Aorta (tissue), 5 donors: ENCODE measurements at regions not wholly inside any gene's neighbourhood (a gene's known extent, or its start where the extent isn't known, plus 50 kb on each side); places are given as distances from the start of the nearest gene placed in this dataset.
"Not testable (repeated sequence)": the region's sequence is repeated elsewhere in the genome, so short reads cannot be mapped to it uniquely, and the experiment has no call there.

ENCODE experiments used
- ATAC-seq: fragments of 200-7000 bp; cut with Tn5 transposase; one replicate; pipeline ENCODE4 v1.9.1; 2022; ENCODE audit warnings: moderate library complexity; ENCODE audit not compliant: low FRiP score
- DNase-seq, 2 donors: peaks; one replicate each; pipeline ENCODE4 v3.0.0-alpha.2; 2020
- H3K27ac ChIP-seq, 2 donors: one replicate each; pipeline ENCODE4 v1.5.1; 2013; ENCODE audit warnings: low read length in 2 of 2, mild to moderate bottlenecking in 2 of 2, moderate library complexity in 2 of 2, control low read depth in 1 of 2, inconsistent platforms in 1 of 2, low read depth in 1 of 2
- H3K27me3 ChIP-seq, 2 donors: one replicate each; pipeline ENCODE4 v1.6.1; 2013; ENCODE audit warnings: control low read depth in 1 of 2, low read length in 1 of 2, mild to moderate bottlenecking in 1 of 2, moderate library complexity in 1 of 2; ENCODE audit not compliant: insufficient read depth in 2 of 2, control insufficient read depth in 1 of 2
- H3K36me3 ChIP-seq, 2 donors: one replicate each; pipeline ENCODE4 v1.6.1; 2013; ENCODE audit warnings: control low read depth in 1 of 2, low read length in 1 of 2, mild to moderate bottlenecking in 1 of 2; ENCODE audit not compliant: insufficient read depth in 2 of 2, control insufficient read depth in 1 of 2
- H3K4me1 ChIP-seq, 2 donors: one replicate each; pipeline ENCODE4 v1.6.1; 2013; ENCODE audit warnings: low read length in 2 of 2, control low read depth in 1 of 2, mild to moderate bottlenecking in 1 of 2, moderate library complexity in 1 of 2; ENCODE audit not compliant: insufficient read depth in 2 of 2, control insufficient read depth in 1 of 2
- H3K4me3 ChIP-seq, 2 donors: one replicate each; pipeline ENCODE4 v1.5.1; 2013; ENCODE audit warnings: low read length in 2 of 2, control low read depth in 1 of 2, mild to moderate bottlenecking in 1 of 2
- H3K9me3 ChIP-seq: one replicate; pipeline ENCODE4 v1.6.1; 2013; ENCODE audit warnings: mild to moderate bottlenecking, low read length; ENCODE audit not compliant: control insufficient read depth
- WGBS, 2 donors: extraction: QIAGEN DNeasy Blood & Tissue Kit; methylation state at CpG; one replicate each; pipeline ENCODE4 v1.1.7; 2013; 5-methylcytosine and 5-hydroxymethylcytosine counted together
- intact Hi-C, 2 donors: fragments of 100-400 bp; cut with DNase I; formaldehyde crosslinking; loops; one replicate each; pipeline versions ENCODE4 v1.14.2 to v1.15.0; 2022
- donor health status: healthy with polysubstance abuse.
- donor health status: Bipolar disorder and iron deficiency.
- donor health status: DM: no; HTN: no; CAD: no.
- donor health status: DM: no; HTN: no; CAD: no.
- donor health status: DM: yes; HTN: yes; CAD: no.

DNA sequence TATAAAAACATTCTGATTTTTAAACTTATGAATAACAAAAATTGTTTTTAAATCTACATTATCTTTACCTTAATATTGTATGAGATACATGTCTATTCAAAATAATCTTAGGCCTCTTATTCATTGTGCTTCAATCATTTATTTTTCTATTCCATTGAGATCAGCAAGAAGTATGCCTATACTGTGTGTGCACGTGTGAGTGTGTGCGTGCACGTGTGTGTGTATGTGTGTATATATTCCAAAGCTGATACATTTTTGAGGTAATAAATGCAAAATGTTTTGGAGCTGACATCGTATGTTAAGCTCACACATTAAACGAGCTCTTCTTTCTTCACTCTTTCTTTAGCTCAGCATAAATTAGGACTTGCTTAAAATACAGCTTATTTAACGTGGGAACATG, 1701.2 kb upstream of the PCDH10 start:
- no peaks in the 10 kb centered on the region for H3K36me3 ChIP-seq
- no peaks in the 10 kb centered on the region for H3K9me3 ChIP-seq
- ATAC-seq: no peak
- DNase-seq: no peak
- H3K27me3 ChIP-seq: no peaks in the 10 kb centered on the region
- WGBS, 2 donors: 62 to 69% methylated on average over 6 of the region's 6 CpGs
- no peaks in the 10 kb centered on the region for H3K4me1 ChIP-seq
- intact Hi-C loops: no loop called here
- H3K4me3 ChIP-seq: no peak overlapping the region
- no peak overlapping the region for H3K27ac ChIP-seq

DNA sequence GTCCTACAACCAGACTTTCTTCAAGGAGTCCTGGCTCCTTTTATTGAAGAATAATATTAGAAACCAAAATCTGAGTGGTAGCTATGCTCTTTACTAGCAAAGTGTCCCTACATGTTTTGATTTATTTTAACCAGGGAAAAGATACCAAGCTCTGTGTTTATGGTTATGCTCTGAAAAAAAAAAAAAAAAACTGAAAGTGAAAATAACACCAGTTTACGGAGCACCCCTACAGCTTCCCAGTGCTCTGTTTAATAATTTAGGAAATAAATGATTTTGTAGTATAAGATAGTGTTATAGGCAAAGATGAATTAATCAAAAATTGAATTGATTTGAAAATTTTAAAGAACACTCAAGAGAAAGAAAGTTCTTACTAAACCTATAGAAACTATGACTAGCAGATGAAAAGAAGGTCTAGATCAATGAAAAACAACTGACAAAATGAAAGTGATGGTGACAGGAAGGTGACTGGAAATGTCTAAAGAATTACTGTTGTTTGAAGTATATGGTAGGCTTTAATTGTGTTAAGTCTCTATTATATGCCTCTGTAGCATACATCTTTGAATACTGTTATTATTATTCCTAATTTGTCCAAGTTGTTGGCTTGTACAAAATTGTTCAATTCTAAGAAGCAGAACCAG, 1698.4 kb upstream of the PCDH10 start:
- DNase-seq (no peak), ATAC-seq (no peak)
- no peaks in the 10 kb centered on the region for H3K9me3 ChIP-seq
- H3K4me1 ChIP-seq: no peaks in the 10 kb centered on the region
- intact Hi-C loops: no loop called here
- 85 to 94% methylated on average over 1 of the region's 1 CpG for WGBS, 2 donors
- no peak overlapping the region for H3K4me3 ChIP-seq
- no peak overlapping the region for H3K27ac ChIP-seq
- H3K36me3 ChIP-seq: no peaks in the 10 kb centered on the region
- no peaks in the 10 kb centered on the region for H3K27me3 ChIP-seq

DNA sequence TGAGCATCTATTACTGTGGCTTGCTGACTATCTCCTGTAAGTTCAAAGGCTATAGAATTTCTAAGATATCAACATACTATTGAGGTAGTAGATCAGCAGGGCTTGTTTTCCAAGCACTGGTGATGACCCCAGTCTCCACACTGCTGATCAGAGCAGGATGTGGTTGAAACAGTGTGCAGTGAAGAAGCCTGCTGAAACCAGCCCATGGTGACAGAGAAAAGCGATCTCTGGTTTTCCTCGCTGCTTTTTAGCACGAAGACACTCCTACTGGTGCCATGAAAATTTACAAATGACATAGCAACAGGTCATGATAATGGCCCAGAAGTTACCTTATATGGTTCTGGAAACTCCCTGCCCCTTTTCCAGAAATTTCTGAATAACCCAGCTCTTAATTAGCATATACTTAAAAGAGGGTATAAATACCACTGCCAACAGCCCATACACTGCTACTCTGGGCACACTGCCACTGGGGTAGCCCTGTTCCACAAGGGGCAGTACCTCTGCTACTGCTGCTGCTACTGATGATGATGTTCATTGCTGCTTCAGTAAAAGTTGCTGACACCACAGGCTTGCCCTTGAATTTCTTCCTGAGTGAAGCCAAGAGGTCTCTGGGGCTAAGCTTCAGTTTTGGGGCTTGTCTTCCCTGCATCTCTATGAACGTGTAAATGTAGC, 1689.5 kb upstream of the PCDH10 start:
- ATAC-seq: no peak
- WGBS, 2 donors: 71 to 74% methylated on average over 4 of the region's 4 CpGs
- no peak for DNase-seq
- Histone ChIP-seq H3K9me3 (no peaks in the 10 kb centered on the region), H3K36me3 (no peaks in the 10 kb centered on the region), H3K4me1 (no peaks in the 10 kb centered on the region), H3K27me3 (no peaks in the 10 kb centered on the region), H3K27ac (no peak overlapping the region), H3K4me3 (no peak overlapping the region)
- intact Hi-C loops: no loop called here

DNA sequence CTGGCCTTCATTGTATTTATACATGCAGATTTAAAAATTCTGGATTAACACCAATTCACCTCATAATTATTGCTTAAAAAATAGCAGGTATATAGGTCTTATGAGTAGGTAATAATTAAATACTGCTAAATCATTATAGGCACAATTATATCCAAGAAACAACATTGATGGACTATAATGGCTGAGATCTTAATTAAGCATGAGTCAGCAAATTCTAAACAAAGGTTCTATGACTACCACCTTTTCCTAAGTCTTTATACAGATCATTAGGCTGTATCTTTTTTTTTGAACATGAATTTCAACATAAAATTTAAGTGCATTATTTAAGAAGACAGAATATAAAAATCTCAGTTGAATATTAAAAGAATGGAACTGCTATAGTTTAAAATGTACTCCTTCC, 1678.7 kb upstream of the PCDH10 start:
- ATAC-seq (no peak), DNase-seq (no peak)
- Histone ChIP-seq H3K27ac (no peak overlapping the region), H3K4me3 (no peak overlapping the region), H3K36me3 (no peaks in the 10 kb centered on the region), H3K4me1 (no peaks in the 10 kb centered on the region), H3K27me3 (no peaks in the 10 kb centered on the region), H3K9me3 (no peaks in the 10 kb centered on the region)
- intact Hi-C loops: no loop called here

DNA sequence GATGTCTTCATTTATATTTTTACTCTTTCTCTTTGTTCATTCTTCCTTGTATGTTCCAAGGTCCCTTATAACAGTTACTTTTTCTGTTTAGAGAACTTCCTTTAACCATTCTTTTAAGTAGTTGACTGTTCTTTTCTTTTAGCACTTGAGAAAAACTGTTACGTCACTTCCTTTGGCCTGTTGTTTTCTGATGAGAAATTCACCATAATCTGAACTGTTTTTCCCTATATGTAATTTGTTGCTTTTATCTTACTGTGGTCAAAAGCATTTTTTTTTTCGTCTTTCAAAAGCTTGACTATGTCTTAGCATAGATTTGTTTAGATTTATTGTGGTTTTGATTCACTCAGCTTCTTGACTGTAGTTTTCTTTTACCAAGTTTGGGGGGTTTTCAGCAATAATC, 1660.3 kb upstream of the PCDH10 start:
- 44 to 46% methylated on average over 2 of the region's 2 CpGs for WGBS, 2 donors
- H3K9me3 ChIP-seq: no peaks in the 10 kb centered on the region
- H3K27ac ChIP-seq: no peak overlapping the region
- H3K4me3 ChIP-seq: no peak overlapping the region
- no peaks in the 10 kb centered on the region for H3K27me3 ChIP-seq
- DNase-seq (no peak), ATAC-seq (no peak)
- intact Hi-C loops: no loop called here
- H3K36me3 ChIP-seq: no peaks in the 10 kb centered on the region
- no peaks in the 10 kb centered on the region for H3K4me1 ChIP-seq

DNA sequence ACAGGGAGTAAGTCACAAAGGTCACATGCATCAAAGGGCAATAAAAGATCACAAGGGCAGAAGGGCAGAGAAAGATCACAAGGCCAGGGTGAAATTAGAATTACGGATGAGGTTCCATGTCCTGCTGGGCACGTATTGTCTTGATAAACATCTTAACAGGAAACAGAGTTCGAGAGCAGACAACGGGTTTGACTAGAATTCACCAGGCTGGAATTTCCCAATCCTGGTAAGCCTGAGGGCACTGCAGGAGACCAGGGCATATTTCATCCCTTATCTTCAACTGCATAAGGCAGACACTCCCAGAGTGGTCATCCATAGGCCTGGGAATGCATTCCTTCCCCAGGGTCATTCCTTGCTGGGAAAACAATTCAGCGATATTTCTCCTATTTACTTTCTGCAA, 1652.9 kb upstream of the PCDH10 start:
- ATAC-seq, H3K27me3 ChIP-seq, H3K4me1 ChIP-seq, H3K36me3 ChIP-seq, H3K27ac ChIP-seq, DNase-seq, intact Hi-C loops, H3K4me3 ChIP-seq, H3K9me3 ChIP-seq: not testable (repeated sequence)
- 26 to 34% methylated on average over 5 of the region's 5 CpGs for WGBS, 2 donors

DNA sequence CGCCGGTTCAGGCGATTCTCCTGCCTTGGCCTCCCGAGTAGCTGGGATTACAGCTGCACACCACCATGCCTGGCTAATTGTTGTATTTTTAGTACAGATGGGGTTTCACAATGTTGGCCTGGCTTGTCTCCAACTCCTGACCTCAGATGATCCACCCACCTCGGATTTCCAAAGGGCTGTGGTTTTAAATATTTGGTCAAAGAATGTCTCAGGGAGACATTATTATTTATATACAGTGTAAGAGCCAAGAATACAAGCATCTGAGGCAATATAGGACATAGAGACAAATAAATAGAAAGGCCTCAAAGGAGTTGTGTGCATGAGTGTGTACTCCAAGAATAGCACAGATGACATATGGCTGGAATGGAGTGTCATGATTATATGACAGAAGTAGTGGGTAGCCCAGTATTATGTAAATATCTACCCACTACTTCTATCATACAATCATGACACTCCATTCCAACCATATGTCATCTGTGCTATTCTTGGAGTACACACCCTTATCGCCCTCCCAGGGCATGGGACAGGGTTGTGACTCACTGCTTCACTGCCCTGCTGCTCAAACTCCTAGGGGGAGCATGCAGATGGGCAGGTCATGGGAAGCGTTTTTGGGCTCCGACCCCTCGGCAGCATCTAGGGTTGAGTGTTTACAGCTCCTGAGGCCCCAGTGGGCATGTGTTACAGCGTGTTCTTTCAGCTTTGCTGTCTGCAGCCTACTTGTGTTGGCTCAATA, 1649.8 kb upstream of the PCDH10 start:
- Histone ChIP-seq H3K36me3 (no peaks in the 10 kb centered on the region), H3K27ac (no peak overlapping the region), H3K27me3 (no peaks in the 10 kb centered on the region), H3K4me3 (no peak overlapping the region), H3K4me1 (no peaks in the 10 kb centered on the region), H3K9me3 (no peaks in the 10 kb centered on the region)
- no peak for ATAC-seq
- intact Hi-C loops: no loop called here
- WGBS, 2 donors: 38 to 46% methylated on average over 10 of the region's 10 CpGs
- no peak for DNase-seq

DNA sequence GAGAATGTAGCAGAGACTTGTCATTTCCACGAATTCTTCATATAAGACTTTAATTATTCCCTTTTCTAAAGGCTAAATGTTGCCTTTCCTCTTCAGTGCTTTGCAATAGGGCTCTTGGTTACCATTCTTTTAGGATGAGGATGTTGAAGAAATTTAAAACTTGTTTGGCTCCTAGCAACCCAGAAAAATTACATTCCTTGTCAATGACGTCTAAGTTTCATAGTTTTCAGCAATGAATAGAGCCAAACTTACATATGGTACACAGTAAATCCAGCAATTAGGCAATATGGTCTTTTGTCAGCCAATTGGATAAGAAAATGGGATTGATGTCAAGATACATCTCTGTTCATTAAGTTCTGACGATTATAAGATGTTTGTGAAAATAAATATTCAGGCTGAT, 1639.6 kb upstream of the PCDH10 start:
- Histone ChIP-seq H3K9me3 (no peaks in the 10 kb centered on the region), H3K36me3 (no peaks in the 10 kb centered on the region), H3K4me1 (no peaks in the 10 kb centered on the region), H3K27me3 (no peaks in the 10 kb centered on the region), H3K27ac (no peak overlapping the region), H3K4me3 (no peak overlapping the region)
- ATAC-seq (no peak), DNase-seq (no peak)
- 42 to 52% methylated on average over 3 of the region's 3 CpGs for WGBS, 2 donors
- intact Hi-C loops: no loop called here

DNA sequence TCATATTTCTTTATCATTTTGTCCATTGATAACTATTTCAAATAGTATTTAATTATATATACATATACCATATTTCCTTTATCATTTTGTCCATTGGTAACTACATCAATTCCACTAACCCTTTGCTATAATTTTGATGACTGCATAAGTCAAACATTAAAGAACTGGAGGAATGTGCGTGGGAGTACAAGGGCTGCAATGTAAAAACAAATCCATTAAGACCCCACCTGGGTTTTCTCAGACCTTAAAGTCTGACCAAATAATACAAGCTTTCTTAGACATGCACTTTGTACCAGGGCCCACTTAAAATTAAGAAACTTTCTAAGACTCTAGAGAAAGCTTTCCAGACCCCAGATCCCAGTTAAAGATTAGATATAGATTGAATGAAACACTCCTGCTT, 1622.4 kb upstream of the PCDH10 start:
- intact Hi-C loops: no loop called here
- 54 to 65% methylated on average over 1 of the region's 1 CpG for WGBS, 2 donors
- no peaks in the 10 kb centered on the region for H3K4me1 ChIP-seq
- ATAC-seq (no peak), DNase-seq (no peak)
- H3K27me3 ChIP-seq: no peaks in the 10 kb centered on the region
- H3K9me3 ChIP-seq: no peaks in the 10 kb centered on the region
- no peak overlapping the region for H3K27ac ChIP-seq
- no peaks in the 10 kb centered on the region for H3K36me3 ChIP-seq
- no peak overlapping the region for H3K4me3 ChIP-seq
